T-helper 17 cell (primary cell): ENCODE measurements at regions not wholly inside any gene's neighbourhood (a gene's known extent, or its start where the extent isn't known, plus 50 kb on each side); places are given as distances from the start of the nearest gene placed in this dataset.
"Not testable (repeated sequence)": the region's sequence is repeated elsewhere in the genome, so short reads cannot be mapped to it uniquely, and the experiment has no call there.

Experiments used
- ATAC-seq: fragments of 150-1000 bp; cut with Tn5 transposase; 2 replicates; pipeline ENCODE4 v1.10.0; 2021; ENCODE audit warnings: mild to moderate bottlenecking, moderate library complexity
- DNase-seq, 3 donors: peaks; one replicate each; pipeline versions ENCODE4 v3.0.0 to v3.0.0-alpha.2; 2020 to 2021
- H3K9me3 ChIP-seq: one replicate; pipeline ENCODE4 v1.7.0; 2013; ENCODE audit warnings: low read length, mild to moderate bottlenecking; ENCODE audit not compliant: control insufficient read depth, poor library complexity, severe bottlenecking
- H3K27ac Mint-ChIP-seq: one replicate; pipeline ENCODE4 v1.8.0; 2022; ENCODE audit warnings: mild to moderate bottlenecking, moderate library complexity, mixed read lengths
- H3K27me3 Mint-ChIP-seq: one replicate; pipeline ENCODE4 v1.8.0; 2022; ENCODE audit warnings: mixed read lengths
- H3K36me3 Mint-ChIP-seq: one replicate; pipeline ENCODE4 v1.8.0; 2022; ENCODE audit warnings: low read depth, mixed read lengths
- H3K4me1 Mint-ChIP-seq: one replicate; pipeline ENCODE4 v1.8.0; 2022; ENCODE audit warnings: mild to moderate bottlenecking, mixed read lengths
- H3K4me3 Mint-ChIP-seq: one replicate; pipeline ENCODE4 v1.8.0; 2022; ENCODE audit warnings: mild to moderate bottlenecking, moderate library complexity, mixed read lengths

GRCh38 chr1:241447031-241447644, 72.4 kb downstream of the FH start:
- DNase-seq = no peak
- Mint-ChIP-seq H3K4me3 (no peak overlapping the region), H3K27me3 (peaks cover 5% of the 10 kb centered on the region), H3K27ac (no peak overlapping the region), H3K36me3 (no peaks in the 10 kb centered on the region), H3K4me1 (no peaks in the 10 kb centered on the region)
- H3K9me3 ChIP-seq = no peaks in the 10 kb centered on the region
- ATAC-seq = no peak

- ATAC-seq (no peak), DNase-seq (no peak)
- no peaks in the 10 kb centered on the region for H3K36me3 Mint-ChIP-seq
- H3K4me3 Mint-ChIP-seq = no peak overlapping the region
- peaks cover 5% of the 10 kb centered on the region for H3K27me3 Mint-ChIP-seq
- H3K4me1 Mint-ChIP-seq = no peaks in the 10 kb centered on the region
- H3K9me3 ChIP-seq = no peaks in the 10 kb centered on the region
- no peak overlapping the region for H3K27ac Mint-ChIP-seq
Measured at GRCh38 chr1:241444836-241445235, 74.7 kb downstream of the FH start.

- ATAC-seq = no peak
- H3K27ac Mint-ChIP-seq = no peak overlapping the region
- no peaks in the 10 kb centered on the region for H3K9me3 ChIP-seq
- no peak overlapping the region for H3K4me3 Mint-ChIP-seq
- peaks cover 5% of the 10 kb centered on the region for H3K27me3 Mint-ChIP-seq
- no peaks in the 10 kb centered on the region for H3K36me3 Mint-ChIP-seq
- H3K4me1 Mint-ChIP-seq = no peaks in the 10 kb centered on the region
- no peak for DNase-seq
Measured at GRCh38 chr1:241443561-241443960, 76.0 kb downstream of the FH start.

- no peaks in the 10 kb centered on the region for H3K4me1 Mint-ChIP-seq
- ATAC-seq = no peak
- H3K36me3 Mint-ChIP-seq = no peaks in the 10 kb centered on the region
- H3K27ac Mint-ChIP-seq = no peak overlapping the region
- peaks cover 5% of the 10 kb centered on the region for H3K27me3 Mint-ChIP-seq
- DNase-seq = no peak
- H3K9me3 ChIP-seq = no peaks in the 10 kb centered on the region
- no peak overlapping the region for H3K4me3 Mint-ChIP-seq
Measured at GRCh38 chr1:241442686-241443085, 76.9 kb downstream of the FH start.

GRCh38 chr1:241440904-241441303, 78.7 kb downstream of the FH start:
- peaks cover 5% of the 10 kb centered on the region for H3K27me3 Mint-ChIP-seq
- no peak overlapping the region for H3K4me3 Mint-ChIP-seq
- DNase-seq (no peak), ATAC-seq (no peak)
- H3K27ac Mint-ChIP-seq = no peak overlapping the region
- H3K36me3 Mint-ChIP-seq = no peaks in the 10 kb centered on the region
- H3K9me3 ChIP-seq = no peaks in the 10 kb centered on the region
- H3K4me1 Mint-ChIP-seq = no peaks in the 10 kb centered on the region

GRCh38 chr1:241438686-241439085, 80.9 kb downstream of the FH start:
- not testable (repeated sequence) for H3K9me3 ChIP-seq, DNase-seq, H3K4me1 Mint-ChIP-seq, ATAC-seq, H3K27ac Mint-ChIP-seq, H3K4me3 Mint-ChIP-seq, H3K36me3 Mint-ChIP-seq, H3K27me3 Mint-ChIP-seq

- DNase-seq = no peak
- no peak for ATAC-seq
- Mint-ChIP-seq H3K4me3 (no peak overlapping the region), H3K27me3 (peaks cover 26% of the 10 kb centered on the region), H3K36me3 (no peaks in the 10 kb centered on the region), H3K27ac (no peak overlapping the region), H3K4me1 (no peaks in the 10 kb centered on the region)
- no peaks in the 10 kb centered on the region for H3K9me3 ChIP-seq
Measured at GRCh38 chr1:241432241-241432640, 75.2 kb upstream of the RGS7 start.

GRCh38 chr1:241425091-241425490, 68.1 kb upstream of the RGS7 start:
- not testable (repeated sequence) for H3K9me3 ChIP-seq, ATAC-seq, H3K4me1 Mint-ChIP-seq, H3K27ac Mint-ChIP-seq, H3K4me3 Mint-ChIP-seq, H3K36me3 Mint-ChIP-seq, DNase-seq
- H3K27me3 Mint-ChIP-seq = peaks cover 60% of the 10 kb centered on the region

- no peak overlapping the region for H3K27ac Mint-ChIP-seq
- H3K36me3 Mint-ChIP-seq = no peaks in the 10 kb centered on the region
- H3K27me3 Mint-ChIP-seq = peaks cover 58% of the 10 kb centered on the region
- H3K4me3 Mint-ChIP-seq = peak overlapping the region; percentile 66
- H3K4me1 Mint-ChIP-seq = no peaks in the 10 kb centered on the region
- no peak for ATAC-seq
- no peaks in the 10 kb centered on the region for H3K9me3 ChIP-seq
- DNase-seq = no peak
Measured at GRCh38 chr1:241424480-241424971, 67.5 kb upstream of the RGS7 start.

- no peaks in the 10 kb centered on the region for H3K9me3 ChIP-seq
- Mint-ChIP-seq H3K36me3 (no peaks in the 10 kb centered on the region), H3K4me3 (peak overlapping the region; percentile 67), H3K27me3 (peaks cover 51% of the 10 kb centered on the region), H3K4me1 (no peaks in the 10 kb centered on the region), H3K27ac (no peak overlapping the region)
- DNase-seq (no peak), ATAC-seq (no peak)
Measured at GRCh38 chr1:241423541-241424479, 66.8 kb upstream of the RGS7 start.

GRCh38 chr1:241422470-241422869, 65.5 kb upstream of the RGS7 start:
- no peak for ATAC-seq
- Mint-ChIP-seq H3K4me3 (no peak overlapping the region), H3K4me1 (no peaks in the 10 kb centered on the region), H3K36me3 (peaks cover 2% of the 10 kb centered on the region), H3K27me3 (peaks cover 39% of the 10 kb centered on the region), H3K27ac (no peak overlapping the region)
- no peak for DNase-seq
- no peaks in the 10 kb centered on the region for H3K9me3 ChIP-seq

GRCh38 chr1:241419986-241420385, 63.0 kb upstream of the RGS7 start:
- H3K27ac Mint-ChIP-seq = no peak overlapping the region
- H3K27me3 Mint-ChIP-seq = peaks cover 15% of the 10 kb centered on the region
- DNase-seq (no peak), ATAC-seq (no peak)
- H3K36me3 Mint-ChIP-seq = peaks cover 2% of the 10 kb centered on the region
- no peaks in the 10 kb centered on the region for H3K9me3 ChIP-seq
- H3K4me1 Mint-ChIP-seq = no peaks in the 10 kb centered on the region
- no peak overlapping the region for H3K4me3 Mint-ChIP-seq

GRCh38 chr1:241417258-241417657, 60.3 kb upstream of the RGS7 start:
- Mint-ChIP-seq H3K27ac (no peak overlapping the region), H3K36me3 (peaks cover 2% of the 10 kb centered on the region), H3K4me1 (no peaks in the 10 kb centered on the region), H3K4me3 (no peak overlapping the region), H3K27me3 (peaks cover 7% of the 10 kb centered on the region)
- no peak for DNase-seq
- H3K9me3 ChIP-seq = no peaks in the 10 kb centered on the region
- no peak for ATAC-seq
